Neural cell (in vitro differentiated cells): ENCODE measurements at regions not wholly inside any gene's neighbourhood (a gene's known extent, or its start where the extent isn't known, plus 50 kb on each side); places are given as distances from the start of the nearest gene placed in this dataset.

ENCODE experiments used
- H2AFZ ChIP-seq: fragments of 200-600, 300-800 bp; sonication (generic), shearing (Covaris generic); 2 replicates; pipeline ENCODE4 v1.6.0; 2014; ENCODE audit warnings: low read depth, mild to moderate bottlenecking, antibody characterized with exemption, low read length, moderate library complexity
- H3F3A ChIP-seq: fragments of 200-600 bp; shearing (Covaris generic); 2 replicates; pipeline ENCODE4 v1.6.1; 2016; ENCODE audit warnings: mild to moderate bottlenecking, moderate library complexity, mixed read lengths, antibody characterized with exemption, low read length; ENCODE audit not compliant: insufficient read depth, poor library complexity, severe bottlenecking
- H3K27ac ChIP-seq: fragments of 200-600, 300-800 bp; sonication (generic), shearing (Covaris generic); 2 replicates; pipeline ENCODE4 v1.5.1; 2014; ENCODE audit warnings: mild to moderate bottlenecking, low read length, moderate library complexity
- H3K27me3 ChIP-seq: fragments of 300-800, 200-600 bp; sonication (generic), shearing (Covaris generic); 2 replicates; pipeline ENCODE4 v1.6.0; 2014; ENCODE audit warnings: mild to moderate bottlenecking, low read depth, low read length, moderate library complexity; ENCODE audit not compliant: insufficient read depth
- H3K36me3 ChIP-seq: fragments of 300-800, 200-600 bp; sonication (generic), shearing (Covaris generic); 2 replicates; pipeline ENCODE4 v1.5.1; 2014; ENCODE audit warnings: mild to moderate bottlenecking, antibody characterized with exemption, low read length, moderate library complexity; ENCODE audit not compliant: insufficient read depth
- H3K4me2 ChIP-seq: fragments of 300-800, 200-600 bp; sonication (generic), shearing (Covaris generic); 2 replicates; pipeline ENCODE4 v1.6.0; 2014; ENCODE audit warnings: mild to moderate bottlenecking, low read length
- H3K4me3 ChIP-seq: fragments of 300-800, 200-600 bp; sonication (generic), shearing (Covaris generic); 2 replicates; pipeline ENCODE4 v1.5.1; 2014; ENCODE audit warnings: mild to moderate bottlenecking, low read length, moderate library complexity
- H3K79me2 ChIP-seq: fragments of 200-600 bp; shearing (Covaris generic); replicated peaks from 2 replicates; pipeline ENCODE4 v1.6.0; 2014; ENCODE audit warnings: mild to moderate bottlenecking, low read length, moderate library complexity; ENCODE audit not compliant: insufficient read depth
- H3K9ac ChIP-seq: fragments of 300-800, 200-600 bp; sonication (generic), shearing (Covaris generic); 2 replicates; pipeline ENCODE4 v1.6.1; 2016; ENCODE audit warnings: mild to moderate bottlenecking, low read length, mixed read lengths
- H3K9me2 ChIP-seq: fragments of 200-600 bp; shearing (Covaris generic); 2 replicates; pipeline ENCODE4 v1.6.1; 2016; ENCODE audit warnings: mild to moderate bottlenecking, low read length, mixed read lengths; ENCODE audit not compliant: insufficient read depth
- H3K9me3 ChIP-seq: fragments of 200-600, 300-800 bp; sonication (generic), shearing (Covaris generic); 2 replicates; pipeline ENCODE4 v1.6.1; 2016; ENCODE audit warnings: mild to moderate bottlenecking, mixed run types, low read length, moderate library complexity, mixed read lengths
- H4K20me1 ChIP-seq: fragments of 200-600 bp; shearing (Covaris generic); 2 replicates; pipeline ENCODE4 v1.6.1; 2016; ENCODE audit warnings: mild to moderate bottlenecking, mixed run types; ENCODE audit not compliant: insufficient read depth
- CTCF ChIP-seq: fragments of 450-650 bp; IDR thresholded peaks from 2 replicates; pipeline ENCODE4 v1.5.1; 2014; ENCODE audit warnings: antibody characterized with exemption, mild to moderate bottlenecking, moderate library complexity; ENCODE audit not compliant: poor library complexity, severe bottlenecking
- EP300 ChIP-seq: fragments of 450-650 bp; conservative IDR thresholded peaks from 2 replicates; pipeline ENCODE4 v1.6.1; 2014; ENCODE audit warnings: antibody characterized with exemption, mild to moderate bottlenecking, moderate library complexity; ENCODE audit not compliant: poor library complexity, severe bottlenecking
- EZH2 ChIP-seq: fragments of 200-600, 300-800 bp; shearing (Covaris generic), sonication (generic); IDR thresholded peaks from 2 replicates; pipeline ENCODE4 v1.6.1; 2014; ENCODE audit warnings: antibody characterized with exemption, low read length, borderline replicate concordance, mild to moderate bottlenecking; ENCODE audit not compliant: insufficient read depth, poor library complexity, severe bottlenecking
- MXI1 ChIP-seq: fragments of 450-650 bp; conservative IDR thresholded peaks from 2 replicates; pipeline ENCODE4 v1.6.1; 2014; ENCODE audit warnings: antibody characterized with exemption, mild to moderate bottlenecking; ENCODE audit not compliant: poor library complexity, severe bottlenecking
- POLR2AphosphoS5 ChIP-seq: IDR thresholded peaks from 2 replicates; pipeline ENCODE4 v1.6.1; 2012
- RAD21 ChIP-seq: fragments of 450-650 bp; conservative IDR thresholded peaks from 2 replicates; pipeline ENCODE4 v1.6.1; 2014; ENCODE audit warnings: antibody characterized with exemption, mild to moderate bottlenecking, moderate library complexity
- REST ChIP-seq: IDR thresholded peaks from 2 replicates; pipeline ENCODE4 v1.6.1; 2012; ENCODE audit warnings: borderline replicate concordance
- SMC3 ChIP-seq: fragments of 450-650 bp; conservative IDR thresholded peaks from 2 replicates; pipeline ENCODE4 v1.6.1; 2014; ENCODE audit warnings: antibody characterized with exemption, mild to moderate bottlenecking, moderate library complexity; ENCODE audit not compliant: poor library complexity
- TAF1 ChIP-seq: IDR thresholded peaks from 2 replicates; pipeline ENCODE4 v1.6.1; 2012; ENCODE audit warnings: low read depth

DNA sequence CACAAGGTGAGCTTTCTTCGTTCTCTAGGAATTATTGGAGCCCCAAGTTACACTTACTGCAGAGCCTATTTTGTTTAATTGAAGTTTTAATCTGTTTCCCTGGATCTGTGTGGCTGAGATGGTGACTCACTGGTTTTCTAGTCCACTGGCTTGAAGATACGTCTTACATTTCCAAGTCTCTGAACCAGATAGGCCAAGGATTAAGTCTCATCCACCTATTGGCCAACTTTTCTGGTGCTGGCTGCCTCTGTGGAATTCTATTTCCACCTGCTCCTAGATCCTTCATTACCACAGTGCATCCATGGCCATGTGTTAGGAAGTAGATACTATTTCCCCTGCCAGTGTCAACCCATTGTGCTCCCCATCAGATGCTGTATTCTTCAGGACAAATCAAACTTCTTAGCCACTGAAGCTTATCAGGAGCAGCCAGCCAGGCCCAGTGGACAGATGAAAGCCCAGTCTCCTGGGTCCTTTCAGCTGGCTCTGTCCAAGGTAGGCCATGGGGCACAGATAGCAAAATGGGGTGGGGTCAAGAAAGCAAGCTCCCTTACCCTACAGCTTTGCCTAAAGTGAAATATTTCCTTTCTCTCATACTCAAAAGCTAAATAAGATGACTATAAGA, 198.8 kb upstream of the TCF4 start:
- H3F3A ChIP-seq: no peaks in the 10 kb centered on the region
- H3K9me2 ChIP-seq: peaks cover 3% of the 10 kb centered on the region
- H3K36me3 ChIP-seq: no peaks in the 10 kb centered on the region
- no peaks in the 10 kb centered on the region for H3K79me2 ChIP-seq
- H4K20me1 ChIP-seq: no peaks in the 10 kb centered on the region
- H3K9ac ChIP-seq: no peak overlapping the region
- H3K27me3 ChIP-seq: no peaks in the 10 kb centered on the region
- no peak overlapping the region for H3K27ac ChIP-seq
- no peak for TF ChIP-seq REST
- TF ChIP-seq MXI1: no peak
- TF ChIP-seq CTCF: no peak
- no peak for TF ChIP-seq SMC3
- TF ChIP-seq RAD21: no peak
- no peak for TF ChIP-seq EZH2
- no peak for TF ChIP-seq EP300
- no peak for TF ChIP-seq POLR2AphosphoS5
- no peak for TF ChIP-seq TAF1
- no peak overlapping the region for H2AFZ ChIP-seq
- no peaks in the 10 kb centered on the region for H3K9me3 ChIP-seq
- no peak overlapping the region for H3K4me2 ChIP-seq
- H3K4me3 ChIP-seq: no peak overlapping the region

DNA sequence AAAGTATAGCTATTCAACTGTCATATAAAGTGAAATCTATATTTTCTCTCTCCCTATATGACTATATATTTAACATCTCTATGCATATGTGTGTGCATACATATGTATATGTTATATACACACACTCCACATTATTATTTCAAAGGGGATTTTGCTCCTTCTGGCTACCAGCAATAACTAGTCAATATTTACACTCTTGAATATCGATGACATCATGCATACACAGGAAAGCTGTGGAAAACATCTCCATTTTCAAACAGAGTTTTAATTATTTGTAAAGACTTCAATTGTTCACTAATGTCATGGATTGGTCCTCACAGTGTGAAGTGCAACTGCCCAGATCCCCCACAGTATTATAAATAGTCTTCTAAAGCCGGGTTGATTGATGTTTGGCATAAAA, 195.9 kb upstream of the TCF4 start:
- Histone ChIP-seq H3K27me3 (peaks cover 27% of the 10 kb centered on the region), H3K9ac (no peak overlapping the region), H2AFZ (no peak overlapping the region), H3K4me3 (no peak overlapping the region), H3K79me2 (no peaks in the 10 kb centered on the region), H4K20me1 (no peaks in the 10 kb centered on the region), H3K36me3 (no peaks in the 10 kb centered on the region), H3F3A (no peaks in the 10 kb centered on the region), H3K4me2 (no peak overlapping the region), H3K9me3 (no peaks in the 10 kb centered on the region), H3K27ac (peak overlapping the region; percentile 1), H3K9me2 (peaks cover 3% of the 10 kb centered on the region)
- TF ChIP-seq POLR2AphosphoS5: no peak
- no peak for TF ChIP-seq RAD21
- TF ChIP-seq SMC3: no peak
- no peak for TF ChIP-seq REST
- TF ChIP-seq MXI1: no peak
- no peak for TF ChIP-seq EP300
- TF ChIP-seq CTCF: no peak
- no peak for TF ChIP-seq TAF1
- no peak for TF ChIP-seq EZH2
